Activated T-cell treated with anti-CD3 and anti-CD28 coated beads, Interleukin-2, amount 50 U/mL, for 1 hour (primary cell): ENCODE measurements at regions not wholly inside any gene's neighbourhood (a gene's known extent, or its start where the extent isn't known, plus 50 kb on each side); places are given as distances from the start of the nearest gene placed in this dataset.
"Not testable (repeated sequence)": the region's sequence is repeated elsewhere in the genome, so short reads cannot be mapped to it uniquely, and the experiment has no call there.

Experiments used
- DNase-seq: peaks from one replicate; pipeline ENCODE4 v3.0.0-alpha.2; 2020

DNA sequence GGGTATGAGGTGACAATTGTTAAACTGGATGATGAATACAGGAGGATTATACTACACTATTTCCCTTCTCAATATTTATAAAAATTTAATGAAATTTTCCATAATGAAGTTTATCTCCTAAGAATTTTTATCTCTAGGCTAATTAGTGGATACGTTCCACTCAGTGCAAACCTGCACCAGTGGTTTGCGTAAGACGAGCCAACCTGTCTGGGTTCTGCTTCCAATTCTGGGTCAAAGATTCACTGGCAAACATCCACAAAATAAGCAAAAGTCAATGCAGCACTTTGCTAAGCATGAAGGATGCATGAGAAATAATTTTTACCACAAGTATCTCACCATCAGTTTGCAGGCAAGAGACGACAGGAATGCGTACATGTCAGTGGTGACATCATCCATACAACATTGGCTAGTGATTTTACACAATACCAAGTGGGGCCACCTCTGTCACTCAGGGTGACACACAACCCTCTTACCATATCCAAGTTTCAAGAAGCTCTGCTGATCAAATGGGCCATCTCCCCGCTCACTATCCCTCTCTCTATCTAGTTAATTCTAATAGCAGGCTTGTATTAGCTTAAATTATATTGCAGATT lies 51.7 kb downstream of the FAM50B start:
- no peak for DNase-seq

DNA sequence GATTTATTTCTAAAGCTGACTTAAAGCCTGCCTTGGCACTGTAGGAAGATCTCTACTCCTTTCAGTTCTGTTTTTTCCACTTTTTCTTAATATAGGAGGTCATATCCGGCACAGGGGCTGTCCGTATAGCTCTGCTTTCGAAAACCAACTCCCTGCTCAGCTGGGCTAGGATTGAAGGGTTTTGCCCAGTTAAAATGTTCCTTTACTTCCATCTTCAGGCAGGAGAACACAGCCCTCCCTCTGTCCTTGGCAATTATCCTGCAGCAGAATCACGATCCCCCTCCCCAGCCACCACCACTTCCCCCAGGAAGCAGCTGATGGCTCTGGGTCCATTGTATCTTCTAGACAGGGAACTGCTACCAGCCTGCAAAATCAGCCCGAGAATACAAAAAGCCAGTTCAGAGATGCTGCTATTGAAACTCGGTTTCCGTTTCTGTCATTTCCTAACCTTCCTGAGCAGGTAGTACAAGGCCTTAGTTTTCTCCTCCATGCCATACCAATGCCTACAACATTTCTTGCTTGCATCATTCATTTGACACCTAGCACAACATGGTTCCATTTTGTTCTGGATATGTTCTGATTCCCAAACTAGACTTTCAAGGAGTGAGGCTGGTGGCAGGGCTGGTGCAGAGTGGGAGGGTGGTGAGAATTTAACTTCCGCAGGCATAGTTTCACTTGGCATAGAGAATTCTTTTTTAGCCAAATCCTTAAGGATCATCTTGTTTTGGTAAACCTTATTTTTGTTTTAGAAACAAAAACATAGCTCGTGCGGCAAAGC lies 53.9 kb downstream of the FAM50B start:
- no peak for DNase-seq

GRCh38 chr6:3904518-3904917 lies 55.3 kb downstream of the FAM50B start:
- no peak for DNase-seq

DNA sequence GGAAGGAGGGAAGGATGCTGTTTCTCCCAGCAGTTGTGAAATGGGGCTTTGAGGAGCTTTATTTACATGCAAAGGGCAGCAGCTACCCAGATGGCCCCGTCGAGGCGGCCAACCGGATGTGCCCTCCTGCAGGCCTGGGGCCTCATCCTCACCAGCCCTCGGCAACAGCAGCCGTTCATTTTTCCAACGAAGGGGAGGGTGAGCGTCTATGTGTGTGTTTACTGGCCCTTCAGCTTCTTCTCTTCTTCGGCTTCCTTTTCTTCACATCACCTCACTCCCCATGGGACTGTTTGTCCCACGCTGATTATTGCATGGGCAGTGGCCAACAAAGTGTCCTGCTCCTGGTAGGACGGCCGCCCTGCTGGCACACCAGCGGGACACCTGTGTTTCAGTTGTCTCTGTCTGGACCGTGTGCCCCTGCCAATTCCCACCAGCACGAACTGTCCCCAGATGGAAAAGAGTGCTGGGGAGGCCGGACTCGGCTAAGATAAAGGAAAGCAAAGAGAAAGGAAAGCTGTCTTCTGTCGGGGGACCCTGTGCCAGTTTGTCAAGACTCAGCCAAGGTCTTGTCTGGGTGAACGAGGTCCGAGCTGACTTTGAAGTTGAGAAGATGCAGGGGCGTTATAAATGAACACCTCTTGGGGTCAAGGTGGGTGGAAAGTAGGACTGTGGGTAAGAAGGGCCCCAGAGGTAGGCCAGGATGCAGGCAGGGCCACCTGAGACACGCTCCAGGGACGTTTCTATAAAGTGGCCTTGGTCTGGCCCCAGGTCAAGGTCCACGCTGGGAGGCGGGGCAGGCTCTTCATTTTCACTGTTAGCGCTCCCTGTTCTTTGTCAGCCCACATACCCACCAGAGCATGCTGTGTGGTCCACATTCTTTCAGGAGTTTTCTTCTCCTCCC lies 57.0 kb downstream of the FAM50B start:
- no peak for DNase-seq

GRCh38 chr6:3906846-3907151 lies 57.6 kb downstream of the FAM50B start:
- no peak for DNase-seq

DNA sequence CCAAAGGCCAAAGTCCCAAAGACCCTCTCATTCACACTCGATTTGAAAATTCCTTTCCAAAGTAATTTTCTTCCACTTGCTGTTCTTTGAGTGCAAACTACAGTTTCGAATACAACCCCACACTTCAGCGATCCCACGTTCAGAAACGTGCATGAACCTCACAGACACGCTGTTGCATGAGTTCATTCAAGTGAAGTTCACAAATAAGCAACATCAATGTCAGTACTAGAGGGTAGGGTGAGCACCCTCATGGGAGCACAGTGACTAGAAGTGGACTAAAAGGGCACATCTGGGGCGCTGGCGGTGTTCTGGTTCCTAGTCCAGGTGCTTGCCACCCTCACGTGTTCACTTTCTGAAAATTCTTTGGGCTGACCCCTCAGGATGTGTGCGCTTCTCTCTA lies 59.0 kb downstream of the FAM50B start:
- DNase-seq, result no peak

DNA sequence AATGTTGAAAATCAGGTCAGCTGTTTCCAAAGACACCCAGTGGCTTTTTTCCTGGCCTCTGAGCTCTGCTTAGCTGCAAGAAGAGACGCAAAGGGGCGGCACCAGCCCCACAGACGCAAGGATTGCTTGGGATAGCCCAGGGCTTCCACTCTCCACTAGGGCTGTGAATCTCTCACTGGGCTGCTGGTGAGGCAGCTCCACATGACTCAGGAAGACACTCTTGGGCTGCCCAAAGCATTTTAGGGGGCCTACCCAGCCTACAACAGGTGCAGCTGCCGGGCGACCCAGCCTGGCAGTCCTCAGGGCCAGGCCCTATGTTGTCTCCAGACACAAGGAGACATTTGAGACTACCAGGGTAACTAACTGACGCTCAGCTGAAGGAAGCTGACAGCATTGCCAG lies 59.8 kb downstream of the FAM50B start:
- no peak for DNase-seq

DNA sequence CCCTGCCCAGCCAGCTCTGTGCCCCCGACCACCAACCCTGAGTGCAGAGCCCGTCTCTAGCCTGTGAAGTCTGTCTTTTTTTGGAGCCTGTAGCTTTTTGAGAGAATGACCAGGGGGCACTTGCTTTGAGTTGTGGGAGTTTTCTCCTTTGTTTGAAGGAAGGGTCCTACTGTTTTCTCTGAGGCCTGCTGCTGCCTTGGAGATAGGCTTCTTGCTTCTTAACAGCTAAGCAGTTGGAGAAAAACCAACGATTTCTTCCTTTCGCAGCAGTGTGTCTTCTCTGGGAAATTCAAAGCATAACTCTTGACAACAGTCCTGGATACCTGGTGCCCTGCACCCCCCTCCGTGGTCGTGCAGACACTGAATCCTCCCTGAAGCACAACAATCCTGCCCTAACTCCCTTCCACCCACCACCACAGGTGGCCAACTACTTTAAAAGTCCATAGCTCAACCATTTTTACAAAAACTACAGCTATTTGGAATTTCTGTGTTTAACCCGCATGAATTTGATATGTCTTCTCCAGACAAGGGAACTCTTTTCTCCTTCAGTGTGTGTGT lies 61.0 kb downstream of the FAM50B start:
- DNase-seq, result no peak

- no peak for DNase-seq
Observed at GRCh38 chr6:3911130-3911529, 62.0 kb downstream of the FAM50B start.

- no peak for DNase-seq
Observed at GRCh38 chr6:3911614-3912336, 62.6 kb downstream of the FAM50B start.

DNA sequence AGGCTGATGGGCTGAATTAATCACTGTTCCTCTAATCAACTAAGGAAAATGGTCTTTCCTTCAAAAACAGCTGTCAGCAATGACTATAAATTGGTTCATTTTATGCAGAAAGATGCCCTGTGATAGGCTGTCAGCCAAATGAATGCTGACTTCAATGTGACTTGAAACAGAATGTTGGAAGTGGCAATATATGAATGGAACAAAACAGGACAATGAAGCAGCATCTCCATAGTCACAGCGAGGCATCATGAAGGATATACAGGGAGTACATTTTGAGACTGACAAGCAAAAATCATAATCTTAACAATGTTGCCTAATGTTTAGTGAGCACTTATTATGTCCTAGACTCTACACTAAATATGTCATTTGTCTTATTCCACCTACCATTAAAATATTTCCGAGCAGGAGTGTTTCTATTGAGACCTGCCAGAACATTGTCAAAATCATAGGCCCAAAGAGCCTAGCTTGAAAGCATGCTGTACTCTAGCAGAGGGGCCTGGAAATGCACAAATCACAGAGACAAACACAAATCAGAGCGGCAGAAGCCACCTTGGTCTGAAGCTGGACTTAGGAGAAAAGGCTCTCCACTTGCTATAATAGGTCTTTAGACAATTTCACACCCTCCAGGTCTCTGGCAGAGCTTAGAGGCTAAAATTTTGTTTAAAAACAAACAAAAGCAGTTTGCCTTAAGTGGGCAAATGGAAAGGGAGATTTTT lies 63.3 kb downstream of the FAM50B start:
- no peak for DNase-seq

DNA sequence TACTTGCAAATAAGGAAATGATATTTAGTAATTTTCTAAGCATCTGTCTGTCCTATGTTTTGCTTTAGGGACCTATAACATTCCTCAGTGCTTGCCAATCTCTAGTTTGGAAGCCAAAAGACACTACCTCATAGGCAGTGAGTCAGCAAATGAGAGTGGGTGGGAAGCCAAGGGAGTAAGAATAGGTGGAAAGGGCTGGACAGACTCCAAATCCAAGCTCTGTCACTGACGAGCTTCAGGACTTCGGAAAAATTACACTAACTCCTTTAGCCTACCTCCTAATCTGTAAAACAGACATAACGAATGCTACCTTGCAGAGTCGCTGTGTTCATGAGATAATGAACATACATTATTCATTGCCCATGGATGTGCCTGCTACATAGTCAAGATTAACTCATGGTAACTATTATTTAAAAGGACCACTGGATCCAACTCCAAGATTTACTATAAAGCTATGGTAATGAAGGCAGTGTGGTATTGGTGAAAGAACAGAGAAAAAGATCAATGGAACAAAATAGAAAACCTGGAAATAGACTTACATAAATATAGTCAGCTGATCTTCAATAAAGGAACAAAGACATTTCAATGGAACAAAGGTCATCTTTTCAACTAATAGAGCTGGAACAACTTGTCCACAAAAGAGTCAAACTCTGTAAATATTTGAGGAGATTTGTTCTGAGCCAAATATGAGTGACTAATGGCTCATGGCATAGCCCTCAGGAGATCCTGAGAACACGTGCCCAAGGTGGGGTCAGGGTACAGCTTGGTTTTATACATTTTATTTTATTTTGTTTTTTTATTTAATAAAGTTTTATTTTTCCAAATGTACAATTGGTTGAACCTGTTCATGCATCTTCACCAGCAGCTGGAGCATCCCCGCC lies 64.1 kb downstream of the FAM50B start:
- DNase-seq, result no peak

DNA sequence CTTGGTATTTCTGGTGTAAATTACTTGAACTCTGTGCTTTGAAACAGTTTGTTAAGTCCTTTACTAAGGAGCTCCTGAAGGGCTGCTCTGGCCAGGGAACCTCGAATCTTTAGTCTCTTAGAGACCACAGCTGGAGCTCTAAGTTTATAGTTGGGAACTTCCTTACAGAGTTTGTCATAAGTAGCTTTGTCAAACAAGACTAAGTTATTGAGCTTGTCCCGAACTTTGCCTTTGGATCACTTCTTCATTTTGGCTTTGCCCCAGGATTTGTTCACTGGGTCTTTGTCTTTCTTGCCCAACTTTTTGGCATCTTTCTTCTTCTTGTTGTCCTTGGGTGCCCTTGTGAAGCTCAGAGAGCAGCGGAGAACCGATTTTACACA lies 64.8 kb downstream of the FAM50B start:
- no peak for DNase-seq

- peak; percentile 33 for DNase-seq
Observed at GRCh38 chr6:3915076-3915791, 66.1 kb downstream of the FAM50B start.

DNA sequence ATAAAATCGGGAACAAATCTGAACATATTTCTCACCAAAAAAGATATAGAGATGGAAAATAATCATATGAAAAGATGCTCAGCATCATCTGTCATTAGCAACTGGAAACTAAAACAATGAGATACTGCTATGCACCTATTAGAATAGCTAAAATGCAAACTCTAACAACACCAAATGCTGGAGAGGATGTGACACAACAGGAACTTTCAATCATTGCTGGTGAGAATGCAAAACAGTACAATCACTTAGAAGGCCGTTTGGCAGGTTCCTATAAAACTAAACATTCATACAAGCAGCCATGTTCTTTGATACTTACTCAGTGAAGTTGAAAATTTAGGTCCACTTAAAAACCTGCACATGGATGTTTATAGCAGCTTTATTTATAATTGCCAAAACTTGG lies 67.0 kb downstream of the FAM50B start:
- no peak for DNase-seq

GRCh38 chr6:3916749-3917148 lies 67.6 kb downstream of the FAM50B start:
- DNase-seq, result not testable (repeated sequence)

DNA sequence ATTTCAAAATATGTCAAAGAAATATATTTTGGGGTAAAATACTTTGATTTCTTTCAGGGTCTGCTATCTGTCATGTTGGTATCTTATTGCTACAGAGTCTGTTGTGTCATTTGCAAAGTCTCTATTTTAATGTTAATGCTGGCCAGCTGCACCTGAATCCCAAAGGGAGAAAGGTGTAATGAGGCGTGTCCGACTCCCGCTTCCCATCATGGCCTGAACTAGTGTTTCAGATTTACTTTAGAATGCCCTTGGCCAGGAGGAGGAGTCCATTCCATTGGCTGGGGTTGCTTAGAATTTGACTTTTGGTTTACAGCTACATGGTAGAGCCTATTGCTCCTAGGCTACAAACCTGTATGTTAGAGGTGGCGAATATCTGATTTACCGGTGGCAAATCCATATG lies 69.3 kb downstream of the FAM50B start:
- DNase-seq, result no peak

DNA sequence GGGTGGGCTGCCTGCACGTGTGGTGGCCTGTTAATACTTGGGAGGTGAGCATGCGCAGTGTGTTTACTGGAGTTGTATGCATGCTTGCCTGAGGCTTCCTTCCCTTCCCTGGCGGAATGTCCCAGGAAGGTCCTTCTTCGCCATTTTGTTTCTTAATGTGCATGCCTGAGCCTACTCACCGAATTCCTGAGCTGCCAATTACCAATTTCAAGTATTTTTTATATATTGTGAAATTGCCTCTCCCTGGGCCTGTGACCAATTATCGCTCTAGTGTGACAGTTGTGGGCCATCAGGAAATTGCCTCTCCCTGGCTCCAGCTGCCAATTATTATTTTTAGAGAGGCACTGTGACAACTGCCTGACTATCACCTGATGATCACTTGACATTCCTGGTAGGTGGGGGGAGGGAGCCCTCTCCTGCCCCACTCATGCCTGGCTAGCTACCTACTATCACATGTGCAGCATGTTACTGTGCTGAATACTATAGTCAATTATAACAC lies 70.0 kb downstream of the FAM50B start:
- no peak for DNase-seq

- no peak for DNase-seq
Observed at GRCh38 chr6:3919849-3920248, 70.7 kb downstream of the FAM50B start.

- no peak for DNase-seq
Observed at GRCh38 chr6:3920321-3920720, 71.1 kb downstream of the FAM50B start.
